ENCODE measurements at regions not wholly inside any gene's neighbourhood (a gene's known extent, or its start where the extent isn't known, plus 50 kb on each side); places are given as distances from the start of the nearest gene placed in this dataset.

DNA sequence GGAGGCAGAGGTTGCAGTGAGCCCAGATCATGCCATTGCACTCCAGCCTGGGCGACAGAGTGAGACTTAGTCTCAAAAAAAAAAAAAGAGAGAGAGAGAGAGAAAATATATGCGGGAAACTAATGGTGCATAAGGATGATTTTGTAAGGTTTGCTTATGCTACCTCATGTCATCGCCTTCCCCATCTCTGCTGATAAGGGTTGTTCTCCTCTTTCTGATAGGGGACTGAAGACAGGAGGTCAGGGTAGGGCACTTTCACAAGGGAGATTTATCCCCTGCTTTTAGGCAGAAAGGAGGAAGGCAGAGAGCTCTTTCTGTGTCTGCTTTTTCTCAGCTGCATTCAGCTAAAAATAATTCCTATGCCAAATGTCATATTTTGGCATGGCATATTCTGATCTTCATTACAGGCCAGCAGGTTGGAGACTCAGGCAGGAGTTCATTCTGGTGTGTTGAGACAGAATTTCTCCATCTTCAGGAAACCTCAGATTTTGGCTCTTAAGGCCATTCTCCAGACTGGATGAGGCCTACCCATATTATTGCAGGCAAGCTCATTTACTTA lies 220.2 kb downstream of the AUH start:
- no peak for DNase-seq (ENCODE audit: low spot score)
- TF ChIP-seq, protein P1, sequence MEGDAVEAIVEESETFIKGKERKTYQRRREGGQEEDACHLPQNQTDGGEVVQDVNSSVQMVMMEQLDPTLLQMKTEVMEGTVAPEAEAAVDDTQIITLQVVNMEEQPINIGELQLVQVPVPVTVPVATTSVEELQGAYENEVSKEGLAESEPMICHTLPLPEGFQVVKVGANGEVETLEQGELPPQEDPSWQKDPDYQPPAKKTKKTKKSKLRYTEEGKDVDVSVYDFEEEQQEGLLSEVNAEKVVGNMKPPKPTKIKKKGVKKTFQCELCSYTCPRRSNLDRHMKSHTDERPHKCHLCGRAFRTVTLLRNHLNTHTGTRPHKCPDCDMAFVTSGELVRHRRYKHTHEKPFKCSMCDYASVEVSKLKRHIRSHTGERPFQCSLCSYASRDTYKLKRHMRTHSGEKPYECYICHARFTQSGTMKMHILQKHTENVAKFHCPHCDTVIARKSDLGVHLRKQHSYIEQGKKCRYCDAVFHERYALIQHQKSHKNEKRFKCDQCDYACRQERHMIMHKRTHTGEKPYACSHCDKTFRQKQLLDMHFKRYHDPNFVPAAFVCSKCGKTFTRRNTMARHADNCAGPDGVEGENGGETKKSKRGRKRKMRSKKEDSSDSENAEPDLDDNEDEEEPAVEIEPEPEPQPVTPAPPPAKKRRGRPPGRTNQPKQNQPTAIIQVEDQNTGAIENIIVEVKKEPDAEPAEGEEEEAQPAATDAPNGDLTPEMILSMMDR (IDR thresholded peaks at IDR 0.05; ENCODE audit: extremely low read depth, insufficient read depth, missing control alignments), result no peak
- in situ Hi-C loops (cut with MboI; ENCODE audit: low pct_unique_long_range_greater_than_20kb, low sequenced_read_pairs, unreplicated experiment), result no loop called here

DNA sequence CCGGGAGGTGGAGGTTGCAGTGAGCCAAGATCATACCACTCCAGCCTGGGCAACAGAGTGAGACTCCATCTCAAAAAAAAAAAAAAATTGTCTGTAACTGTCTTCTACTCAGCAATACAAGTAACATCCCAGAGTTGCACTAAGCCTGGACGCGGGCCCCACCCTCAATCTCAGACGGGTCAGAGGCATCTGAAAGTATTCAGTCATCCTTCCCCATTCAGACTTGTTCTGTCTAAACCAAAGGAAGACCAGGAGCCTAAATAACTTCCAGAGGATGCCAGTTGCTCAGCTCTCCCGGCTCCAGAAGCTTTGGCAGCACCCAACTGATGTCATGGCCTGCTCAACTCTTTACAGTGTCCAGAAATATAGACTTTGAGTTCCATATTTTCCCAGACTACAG lies 218.6 kb downstream of the AUH start:
- DNase-seq (ENCODE audit: low spot score), result no peak
- TF ChIP-seq, protein P1 (IDR thresholded peaks at IDR 0.05; ENCODE audit: extremely low read depth, insufficient read depth, missing control alignments), result no peak
- in situ Hi-C loops (cut with MboI; ENCODE audit: low pct_unique_long_range_greater_than_20kb, low sequenced_read_pairs, unreplicated experiment), result no loop called here

DNA sequence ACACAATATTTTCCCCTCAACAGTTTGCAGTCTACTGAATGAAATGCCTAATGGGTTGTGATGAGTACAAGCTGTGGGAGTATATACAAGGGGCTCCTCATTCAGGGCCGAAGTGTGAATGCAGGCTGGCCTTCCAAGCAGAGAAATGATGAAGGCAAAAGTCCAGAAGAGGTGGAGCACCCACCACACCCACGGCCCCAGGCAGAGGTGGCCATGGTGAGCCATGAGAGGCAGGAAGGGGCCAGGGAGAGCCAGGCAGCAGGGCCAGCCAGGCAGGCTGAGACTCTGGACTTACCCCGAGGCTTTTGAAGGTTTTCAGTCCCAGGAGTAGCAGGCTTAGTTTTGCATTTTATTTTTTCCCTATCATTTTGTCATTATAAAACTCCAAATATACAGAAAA lies 218.1 kb downstream of the AUH start:
- in situ Hi-C loops (cut with MboI; ENCODE audit: low pct_unique_long_range_greater_than_20kb, low sequenced_read_pairs, unreplicated experiment), result no loop called here
- TF ChIP-seq, protein P1 (IDR thresholded peaks at IDR 0.05; ENCODE audit: extremely low read depth, insufficient read depth, missing control alignments), result no peak

DNA sequence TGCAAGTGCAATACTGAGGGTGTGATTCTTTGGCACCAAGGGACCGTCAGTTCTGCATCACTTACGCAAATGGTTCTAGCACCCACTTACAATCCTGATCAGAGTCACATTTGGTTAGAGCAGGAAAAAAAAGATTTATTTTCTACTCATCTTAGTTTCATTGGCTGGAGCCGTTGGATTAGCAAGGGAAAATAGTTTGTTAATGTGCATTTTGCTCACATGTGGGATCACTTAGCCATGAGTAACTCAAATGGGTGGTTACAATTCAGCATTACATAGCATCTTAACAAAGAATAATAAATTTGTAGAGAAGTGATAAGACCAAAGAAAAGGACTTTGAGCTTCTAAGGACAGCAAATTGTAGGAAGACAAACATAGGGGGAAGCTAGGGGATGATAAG lies 216.9 kb downstream of the AUH start:
- in situ Hi-C loops (cut with MboI; ENCODE audit: low pct_unique_long_range_greater_than_20kb, low sequenced_read_pairs, unreplicated experiment), result no loop called here
- no peak for DNase-seq (ENCODE audit: low spot score)
- TF ChIP-seq, protein P1 (IDR thresholded peaks at IDR 0.05; ENCODE audit: extremely low read depth, insufficient read depth, missing control alignments), result no peak

More for the DNA sequence above, 218.1 kb downstream of the AUH start:
- no peak for DNase-seq (ENCODE audit: low spot score)

DNA sequence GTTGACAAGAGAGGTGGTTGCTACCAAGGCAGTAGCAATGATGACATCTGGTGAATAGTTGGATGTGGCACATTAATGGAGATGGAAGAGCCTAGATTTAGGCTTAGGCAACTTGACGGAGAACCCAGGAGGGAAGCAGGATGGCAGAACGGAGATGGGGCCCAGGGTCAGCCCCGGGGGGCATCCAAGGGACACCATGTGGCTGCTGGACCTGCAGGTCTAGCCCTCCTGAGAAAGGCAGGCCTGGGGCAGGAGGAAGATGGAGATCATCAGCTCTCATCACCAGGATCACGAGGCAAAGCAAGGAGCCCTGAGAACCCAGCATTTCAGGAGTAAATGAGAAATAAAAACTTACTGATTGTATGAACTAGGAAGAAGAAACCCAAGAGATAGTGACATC lies 216.2 kb downstream of the AUH start:
- DNase-seq (ENCODE audit: low spot score), result no peak
- TF ChIP-seq, protein P1 (IDR thresholded peaks at IDR 0.05; ENCODE audit: extremely low read depth, insufficient read depth, missing control alignments), result no peak
- in situ Hi-C loops (cut with MboI; ENCODE audit: low pct_unique_long_range_greater_than_20kb, low sequenced_read_pairs, unreplicated experiment), result no loop called here

DNA sequence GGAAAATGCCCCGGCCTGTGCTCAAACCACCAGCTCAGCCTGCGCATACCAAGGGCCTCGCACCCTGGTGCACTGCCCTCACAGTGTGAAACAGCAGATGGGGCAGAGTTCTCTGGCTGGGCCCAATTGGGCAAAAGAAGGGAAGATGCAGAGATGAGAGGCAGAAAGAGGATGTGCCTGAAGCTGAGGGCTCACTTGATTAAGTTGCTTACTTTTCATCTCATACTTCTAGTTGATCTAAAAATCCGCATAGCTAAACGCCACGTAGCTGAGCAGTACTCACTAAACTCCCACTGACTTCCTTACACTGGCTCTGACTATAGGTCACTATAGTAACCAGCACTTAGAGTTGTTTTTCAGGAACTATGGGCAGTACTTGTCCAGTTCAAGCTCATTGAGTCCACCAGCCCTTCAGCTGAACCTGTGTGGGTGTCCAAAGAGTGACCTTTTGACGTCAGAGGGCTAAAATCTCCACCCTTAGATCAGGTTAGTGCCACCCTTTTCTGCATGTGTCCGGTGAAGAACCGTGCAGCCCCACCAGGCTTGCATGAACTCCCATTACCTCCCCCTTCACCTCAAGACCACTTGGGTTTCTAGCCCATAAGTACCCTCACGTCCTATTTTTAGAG lies 215.2 kb downstream of the AUH start:
- no peak for DNase-seq (ENCODE audit: low spot score)

More for the DNA sequence above, 215.2 kb downstream of the AUH start:
- TF ChIP-seq, protein P1 (IDR thresholded peaks at IDR 0.05; ENCODE audit: extremely low read depth, insufficient read depth, missing control alignments), result no peak
- in situ Hi-C loops (cut with MboI; ENCODE audit: low pct_unique_long_range_greater_than_20kb, low sequenced_read_pairs, unreplicated experiment), result no loop called here
